ENCODE measurements at regions not wholly inside any gene's neighbourhood (a gene's known extent, or its start where the extent isn't known, plus 50 kb on each side); places are given as distances from the start of the nearest gene placed in this dataset.

GRCh38 chr9:78874061-78874460 is 577.1 kb downstream of the PSAT1 start:
- Histone ChIP-seq H3K36me3 (ENCODE audit: control insufficient read depth, insufficient read depth, low read length) (no peaks in the 10 kb centered on the region), H3K27me3 (ENCODE audit: control insufficient read depth, insufficient read depth, low read length) (no peaks in the 10 kb centered on the region), H3K4me3 (ENCODE audit: low read depth, low read length) (no peak overlapping the region)
- no peak for DNase-seq (ENCODE audit: low read depth)
- no peak for TF ChIP-seq CTCF (IDR thresholded peaks at IDR 0.05; ENCODE audit: insufficient read depth, low read length, poor library complexity, severe bottlenecking)

DNA sequence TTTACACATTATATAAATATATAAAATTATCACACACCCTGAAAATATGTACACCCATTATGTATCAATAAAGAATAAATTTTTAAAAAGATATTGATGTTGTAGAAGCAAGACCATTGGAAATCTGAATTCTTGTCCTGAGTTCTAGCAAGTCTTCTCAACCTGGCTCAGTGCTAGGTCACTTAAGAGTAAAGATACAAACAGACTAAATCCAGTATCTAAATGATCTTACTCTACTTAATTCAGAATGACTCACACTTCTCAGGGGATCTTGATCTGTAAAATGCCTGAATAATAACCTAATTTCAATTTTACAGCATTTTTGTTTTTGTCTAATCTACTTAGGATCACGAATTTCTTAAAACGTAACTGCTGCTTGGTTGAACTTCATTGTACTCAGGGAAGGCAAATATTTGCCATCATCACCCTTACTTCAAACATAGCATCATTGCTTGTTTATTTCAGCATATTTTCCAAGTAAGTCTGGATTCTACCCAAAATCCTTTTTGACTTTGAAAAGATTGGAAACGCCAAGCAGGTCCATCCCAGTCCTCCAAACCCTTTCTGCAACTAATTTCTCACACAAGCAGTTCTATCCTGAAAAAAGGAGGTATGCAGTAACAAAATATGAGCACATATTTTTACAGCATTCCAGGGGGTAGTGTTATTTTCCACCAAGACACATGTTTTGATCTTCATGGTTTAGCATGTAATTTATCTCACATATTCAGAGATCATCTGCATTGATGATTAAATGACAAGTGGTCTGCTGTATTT is 582.6 kb downstream of the PSAT1 start:
- DNase-seq (ENCODE audit: low read depth), result no peak
- no peak overlapping the region for H3K4me3 ChIP-seq (ENCODE audit: low read depth, low read length)
- TF ChIP-seq CTCF (IDR thresholded peaks at IDR 0.05; ENCODE audit: insufficient read depth, low read length, poor library complexity, severe bottlenecking), result no peak
- no peaks in the 10 kb centered on the region for H3K36me3 ChIP-seq (ENCODE audit: control insufficient read depth, insufficient read depth, low read length)
- no peaks in the 10 kb centered on the region for H3K27me3 ChIP-seq (ENCODE audit: control insufficient read depth, insufficient read depth, low read length)

DNA sequence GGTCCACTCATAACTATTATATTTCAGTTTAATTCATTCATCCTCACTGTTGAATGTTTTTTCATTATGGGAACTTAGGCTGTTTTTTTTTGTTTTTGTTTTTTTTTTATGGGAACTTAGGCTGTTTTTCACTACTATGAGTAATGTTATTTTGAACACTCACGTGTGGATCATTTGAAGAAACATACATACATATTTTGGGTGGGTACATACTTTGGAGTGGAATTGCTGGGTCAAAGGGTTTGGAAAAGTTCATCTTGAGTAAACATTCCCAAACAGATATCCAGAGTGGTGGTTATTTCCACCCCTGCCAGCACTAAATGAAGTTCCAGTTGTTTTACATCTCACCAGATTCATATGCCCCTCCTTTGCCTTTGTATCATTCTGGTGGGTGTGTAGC is 584.4 kb downstream of the PSAT1 start:
- TF ChIP-seq CTCF (IDR thresholded peaks at IDR 0.05; ENCODE audit: insufficient read depth, low read length, poor library complexity, severe bottlenecking), result no peak
- H3K4me3 ChIP-seq (ENCODE audit: low read depth, low read length), result no peak overlapping the region
- no peak for DNase-seq (ENCODE audit: low read depth)
- no peaks in the 10 kb centered on the region for H3K27me3 ChIP-seq (ENCODE audit: control insufficient read depth, insufficient read depth, low read length)
- H3K36me3 ChIP-seq (ENCODE audit: control insufficient read depth, insufficient read depth, low read length), result no peaks in the 10 kb centered on the region

GRCh38 chr9:78882481-78882880 is 585.6 kb downstream of the PSAT1 start:
- Histone ChIP-seq H3K4me3 (ENCODE audit: low read depth, low read length) (no peak overlapping the region), H3K36me3 (ENCODE audit: control insufficient read depth, insufficient read depth, low read length) (no peaks in the 10 kb centered on the region), H3K27me3 (ENCODE audit: control insufficient read depth, insufficient read depth, low read length) (no peaks in the 10 kb centered on the region)
- no peak for TF ChIP-seq CTCF (IDR thresholded peaks at IDR 0.05; ENCODE audit: insufficient read depth, low read length, poor library complexity, severe bottlenecking)
- DNase-seq (ENCODE audit: low read depth), result no peak

- TF ChIP-seq CTCF (IDR thresholded peaks at IDR 0.05; ENCODE audit: insufficient read depth, low read length, poor library complexity, severe bottlenecking), result no peak
- no peak overlapping the region for H3K4me3 ChIP-seq (ENCODE audit: low read depth, low read length)
- H3K36me3 ChIP-seq (ENCODE audit: control insufficient read depth, insufficient read depth, low read length), result no peaks in the 10 kb centered on the region
- no peak for DNase-seq (ENCODE audit: low read depth)
- no peaks in the 10 kb centered on the region for H3K27me3 ChIP-seq (ENCODE audit: control insufficient read depth, insufficient read depth, low read length)
Observed at GRCh38 chr9:78884611-78885150, 587.8 kb downstream of the PSAT1 start.

GRCh38 chr9:78892182-78892581 is 595.3 kb downstream of the PSAT1 start:
- Histone ChIP-seq H3K4me3 (ENCODE audit: low read depth, low read length) (no peak overlapping the region), H3K27me3 (ENCODE audit: control insufficient read depth, insufficient read depth, low read length) (no peaks in the 10 kb centered on the region), H3K36me3 (ENCODE audit: control insufficient read depth, insufficient read depth, low read length) (no peaks in the 10 kb centered on the region)
- no peak for TF ChIP-seq CTCF (IDR thresholded peaks at IDR 0.05; ENCODE audit: insufficient read depth, low read length, poor library complexity, severe bottlenecking)
- no peak for DNase-seq (ENCODE audit: low read depth)
